Right lobe of liver (tissue), 6 donors: ENCODE measurements at regions not wholly inside any gene's neighbourhood (a gene's known extent, or its start where the extent isn't known, plus 50 kb on each side); places are given as distances from the start of the nearest gene placed in this dataset.

Experiments
- ATAC-seq, 4 donors: fragments of 200-7000 bp; cut with Tn5 transposase; one replicate each; pipeline ENCODE4 v1.9.1; 2020; ENCODE audit warnings: mild to moderate bottlenecking in 4 of 4, moderate library complexity in 4 of 4
- DNase-seq, 3 donors: peaks; one replicate each; pipeline ENCODE4 v3.0.0-alpha.2; 2020
- H3K27ac ChIP-seq, 3 donors: fragments of 200-600 bp; one replicate each; pipeline ENCODE4 v1.8.0; 2022
- H3K27me3 ChIP-seq, 2 donors: fragments of 200-600 bp; one replicate each; pipeline ENCODE4 v1.8.0; 2022
- H3K36me3 ChIP-seq, 4 donors: fragments of 200-600 bp; sonication (generic) in 1 of 4; one replicate each; pipeline versions ENCODE4 v1.5.1 to v1.8.0; 2017 to 2022; ENCODE audit warnings: control low read depth in 1 of 4
- H3K4me1 ChIP-seq, 4 donors: fragments of 200-600 bp; sonication (generic) in 1 of 4; one replicate each; pipeline versions ENCODE4 v1.5.1 to v1.8.0; 2017 to 2022; ENCODE audit warnings: control low read depth in 1 of 4
- H3K4me3 ChIP-seq, 3 donors: fragments of 200-600 bp; one replicate each; pipeline ENCODE4 v1.8.0; 2022
- H3K9me3 ChIP-seq, 4 donors: fragments of 200-600 bp; sonication (generic) in 1 of 4; one replicate each; pipeline versions ENCODE4 v1.5.1 to v1.8.0; 2017 to 2022; ENCODE audit warnings: control low read depth in 1 of 4
- CTCF ChIP-seq, 4 donors: fragments of 200-600 bp in 3 of 4; fragments of 450-650 bp in 1 of 4; IDR thresholded peaks; one replicate each; pipeline versions ENCODE4 v1.5.1 to v1.8.0; 2016 to 2022; ENCODE audit warnings: antibody characterized with exemption in 4 of 4, mild to moderate bottlenecking in 2 of 4
- POLR2A ChIP-seq: fragments of 450-650 bp; IDR thresholded peaks from one replicate; pipeline ENCODE4 v1.6.1; 2017; ENCODE audit warnings: antibody characterized with exemption, mild to moderate bottlenecking
- WGBS: methylation state at CpG from one replicate; pipeline ENCODE4 v1.1.6; 2018; ENCODE audit warnings: low coverage, low lambda C conversion rate; ENCODE audit not compliant: insufficient coverage; ENCODE audit errors: missing lambda C conversion rate; 5-methylcytosine and 5-hydroxymethylcytosine counted together
- intact Hi-C, 2 donors: fragments of 100-400 bp; cut with DNase I; formaldehyde crosslinking; loops; one replicate each; pipeline versions ENCODE4 v1.11.2 to v1.14.1; 2022
- donor health status: DM: no; HTN: yes; CAD: no.
- donor health status: DM: no; HTN: no; CAD: no.
- donor health status: DM: no; HTN: no; CAD: no.
- donor health status: DM: no; HTN: yes; CAD: no.
- donor health status: DM: no; HTN: yes; CAD: no.

GRCh38 chr2:8290771-8291352 lies 391.0 kb upstream of the ID2 start:
- 73% methylated on average over 9 of the region's 9 CpGs for WGBS
- Histone ChIP-seq H3K27ac (no peak overlapping the region), H3K27me3 (no peaks in the 10 kb centered on the region), H3K9me3 (no peaks in the 10 kb centered on the region), H3K4me1 (peaks cover 0 to 15% (median 5%) of the 10 kb centered on the region in 4 donors), H3K36me3 (no peaks in the 10 kb centered on the region), H3K4me3 (no peak overlapping the region)
- ATAC-seq (peak; percentile 27 to 74 (median 48)), DNase-seq (no peak)
- TF ChIP-seq POLR2A (no peak), CTCF (IDR thresholded peaks at IDR 0.05) (no peak)
- intact Hi-C loops: no loop called here

DNA sequence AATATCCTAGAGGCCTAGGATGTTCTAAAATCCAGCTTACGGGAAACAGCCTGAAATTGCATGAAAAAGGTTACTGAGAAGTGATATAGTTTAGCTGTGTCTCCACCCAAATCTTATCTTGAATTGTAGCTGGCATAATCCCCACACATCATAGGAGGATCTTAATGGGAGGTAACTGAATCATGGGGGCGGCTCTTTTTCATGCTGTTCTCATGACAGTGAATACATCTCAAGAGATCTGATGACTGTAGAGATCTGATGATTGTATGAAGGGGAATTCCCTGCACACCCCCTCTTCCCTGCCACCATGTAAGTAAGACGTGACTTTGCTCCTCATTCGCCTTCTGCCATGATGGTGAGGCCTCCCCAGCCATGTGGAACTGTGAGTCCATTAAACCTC lies 385.6 kb upstream of the ID2 start:
- TF ChIP-seq CTCF (IDR thresholded peaks at IDR 0.05) (no peak), POLR2A (no peak)
- WGBS: 93% methylated on average over 3 of the region's 4 CpGs
- Histone ChIP-seq H3K27ac (no peak overlapping the region), H3K4me3 (no peak overlapping the region), H3K4me1 (no peaks in the 10 kb centered on the region), H3K36me3 (no peaks in the 10 kb centered on the region), H3K27me3 (no peaks in the 10 kb centered on the region), H3K9me3 (no peaks in the 10 kb centered on the region)
- intact Hi-C loops: no loop called here
- DNase-seq (no peak), ATAC-seq (no peak)

DNA sequence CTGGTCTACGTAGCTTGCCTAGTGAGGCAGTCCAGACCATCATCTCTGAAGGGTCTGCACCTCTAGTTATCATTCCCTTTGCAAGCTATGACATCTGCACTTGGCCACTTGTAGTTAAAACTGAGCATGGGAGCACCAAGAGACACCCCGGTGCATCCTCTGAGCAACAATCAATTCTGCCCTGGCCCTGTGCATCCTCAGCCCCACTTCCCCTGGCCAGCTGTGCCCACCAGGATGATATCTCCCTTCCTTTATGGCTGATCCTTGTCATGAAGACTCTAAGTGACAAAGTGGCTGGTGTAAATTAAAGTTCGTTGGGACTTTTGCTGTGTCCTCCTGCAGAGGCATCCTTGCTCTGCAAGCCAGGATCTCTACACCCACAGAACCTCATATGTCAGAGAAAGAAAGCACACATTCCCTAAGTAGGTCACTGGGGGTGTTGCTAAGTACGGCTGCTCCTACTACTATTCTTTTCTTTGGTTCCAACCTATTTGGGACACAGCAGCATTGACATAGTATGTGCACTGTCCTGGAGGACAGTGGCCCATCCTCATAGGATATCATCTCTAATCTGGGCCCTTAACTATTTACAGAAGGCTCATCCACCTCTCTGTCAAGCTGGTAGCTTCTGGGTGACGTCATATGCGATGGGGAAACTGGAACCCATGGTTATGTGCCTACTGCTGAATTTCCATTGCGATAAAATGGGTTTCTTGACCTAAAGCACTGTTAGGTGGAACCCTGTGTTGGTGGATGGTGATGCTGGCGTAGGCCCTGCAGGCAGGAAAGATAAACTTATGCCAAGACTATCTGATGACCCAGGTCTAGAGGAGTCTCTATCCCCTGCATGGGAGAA lies 384.3 kb upstream of the ID2 start:
- H3K36me3 ChIP-seq: no peaks in the 10 kb centered on the region
- 93% methylated on average over 2 of the region's 8 CpGs for WGBS
- intact Hi-C loops: no loop called here
- no peak for TF ChIP-seq POLR2A
- no peak for TF ChIP-seq CTCF (IDR thresholded peaks at IDR 0.05)
- H3K9me3 ChIP-seq: no peaks in the 10 kb centered on the region
- H3K4me1 ChIP-seq: no peaks in the 10 kb centered on the region
- ATAC-seq (no peak), DNase-seq (no peak)
- no peak overlapping the region for H3K27ac ChIP-seq
- no peaks in the 10 kb centered on the region for H3K27me3 ChIP-seq
- H3K4me3 ChIP-seq: no peak overlapping the region

DNA sequence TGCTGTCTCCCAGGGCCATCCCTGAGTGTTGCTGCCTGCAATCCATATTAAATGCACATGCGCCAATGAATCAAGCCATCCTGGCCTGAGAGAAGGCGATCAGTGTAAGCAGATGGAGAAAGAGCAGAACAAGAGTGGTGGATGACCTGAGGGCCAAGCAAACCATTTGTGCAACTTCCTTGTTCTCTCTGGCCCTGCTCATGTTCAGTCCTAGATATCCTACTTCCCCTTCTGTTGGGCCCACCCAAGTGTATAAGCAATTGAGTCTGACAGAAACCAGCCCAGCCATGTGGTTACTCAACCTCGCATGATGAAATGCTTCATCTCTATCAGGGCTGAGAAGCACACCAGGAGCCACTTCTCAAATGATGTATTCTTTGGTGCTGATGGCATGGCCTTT lies 383.1 kb upstream of the ID2 start:
- intact Hi-C loops: no loop called here
- Histone ChIP-seq H3K27me3 (no peaks in the 10 kb centered on the region), H3K4me3 (no peak overlapping the region), H3K36me3 (no peaks in the 10 kb centered on the region), H3K27ac (no peak overlapping the region), H3K9me3 (no peaks in the 10 kb centered on the region), H3K4me1 (no peaks in the 10 kb centered on the region)
- DNase-seq (no peak), ATAC-seq (peak; percentile 49 to 63 (median 57))
- WGBS: 52% methylated on average over 3 of the region's 3 CpGs
- TF ChIP-seq CTCF (IDR thresholded peaks at IDR 0.05): no peak
- TF ChIP-seq POLR2A: no peak
